Common myeloid progenitor, CD34-positive (primary cell): ENCODE measurements at regions not wholly inside any gene's neighbourhood (a gene's known extent, or its start where the extent isn't known, plus 50 kb on each side); places are given as distances from the start of the nearest gene placed in this dataset.

Source experiments
- CTCF ChIA-PET: fragments of 350-600 bp; sonication (Branson Sonifier 250); formaldehyde crosslinking; loops from one replicate; lab custom pipeline; 2021; ENCODE audit warnings: antibody characterized with exemption; lab: Charles Lee
- POLR2A ChIA-PET: fragments of 350-600 bp; sonication (Branson Sonifier 250); formaldehyde crosslinking; loops from one replicate; lab custom pipeline; 2021; ENCODE audit warnings: antibody characterized with exemption; lab: Charles Lee
- DNase-seq, 3 donors: peaks; one replicate each; pipeline versions ENCODE4 v3.0.0 to v3.0.0-alpha.2; 2013
- H3K27ac ChIP-seq, 2 experiments: 1 replicate in 1 of 2; 2 replicates in 1 of 2; pipeline ENCODE4 v1.7.0; 2013; ENCODE audit warnings: inconsistent platforms in 2 of 2, low read length in 2 of 2, mild to moderate bottlenecking in 2 of 2, low read depth in 1 of 2, moderate library complexity in 1 of 2; ENCODE audit not compliant: severe bottlenecking in 2 of 2, insufficient read depth in 1 of 2, poor library complexity in 1 of 2
- H3K27me3 ChIP-seq, 5 experiments: replicated peaks in 2 of 5; 1 replicate in 3 of 5; 2 replicates in 2 of 5; pipeline versions ENCODE4 v1.6.1 to v1.7.0; 2013; ENCODE audit warnings: low read length in 4 of 5, mild to moderate bottlenecking in 2 of 5, moderate library complexity in 2 of 5, inconsistent platforms in 1 of 5; ENCODE audit not compliant: insufficient read depth in 5 of 5, control insufficient read depth in 4 of 5
- H3K36me3 ChIP-seq, 4 experiments: 1 replicate in 2 of 4; 2 replicates in 2 of 4; pipeline versions ENCODE4 v1.6.1 to v1.7.0; 2013; ENCODE audit warnings: low read length in 3 of 4, control low read depth in 1 of 4, mild to moderate bottlenecking in 1 of 4; ENCODE audit not compliant: control insufficient read depth in 4 of 4, insufficient read depth in 4 of 4
- H3K4me1 ChIP-seq, 4 experiments: 1 replicate in 3 of 4; 2 replicates in 1 of 4; pipeline versions ENCODE4 v1.6.1 to v1.7.1; 2013; ENCODE audit warnings: low read length in 3 of 4, mild to moderate bottlenecking in 3 of 4, control low read depth in 1 of 4, inconsistent platforms in 1 of 4, moderate library complexity in 1 of 4; ENCODE audit not compliant: control insufficient read depth in 4 of 4, insufficient read depth in 4 of 4; ENCODE audit errors: control extremely low read depth in 1 of 4
- H3K4me3 ChIP-seq, 7 experiments: 1 replicate in 4 of 7; 2 replicates in 3 of 7; pipeline versions ENCODE4 v1.5.1 to v1.7.0; 2013; ENCODE audit warnings: mild to moderate bottlenecking in 7 of 7, low read length in 6 of 7, moderate library complexity in 6 of 7, inconsistent platforms in 2 of 7, low read depth in 2 of 7, control low read depth in 1 of 7; ENCODE audit not compliant: insufficient read depth in 4 of 7, control insufficient read depth in 1 of 7; ENCODE audit errors: extremely low read depth in 1 of 7
- H3K9me3 ChIP-seq, 5 experiments: 1 replicate in 4 of 5; 2 replicates in 1 of 5; pipeline versions ENCODE4 v1.6.1 to v1.7.1; 2013; ENCODE audit warnings: low read length in 4 of 5, mild to moderate bottlenecking in 2 of 5, inconsistent platforms in 1 of 5, low read depth in 1 of 5, moderate library complexity in 1 of 5; ENCODE audit not compliant: control insufficient read depth in 4 of 5, insufficient read depth in 2 of 5; ENCODE audit errors: control extremely low read depth in 1 of 5
- WGBS: methylation state at CpG from one replicate; pipeline ENCODE4 v1.1.5; 2013; ENCODE audit not compliant: insufficient coverage; 5-methylcytosine and 5-hydroxymethylcytosine counted together

- WGBS: 95% methylated on average over 2 of the region's 2 CpGs
- Histone ChIP-seq H3K4me1 (no peaks in the 10 kb centered on the region), H3K27ac (no peak overlapping the region), H3K27me3 (no peaks in the 10 kb centered on the region), H3K9me3 (no peaks in the 10 kb centered on the region), H3K4me3 (no peak overlapping the region), H3K36me3 (no peaks in the 10 kb centered on the region)
- POLR2A ChIA-PET: no interaction called here
- no peak for DNase-seq
- CTCF ChIA-PET: no interaction called here
Observed at GRCh38 chr9:99573886-99574285, 247.8 kb upstream of the NR4A3 start.

- Histone ChIP-seq H3K9me3 (no peaks in the 10 kb centered on the region), H3K36me3 (no peaks in the 10 kb centered on the region), H3K4me1 (peaks cover 0 to 3% (median 0%) of the 10 kb centered on the region in 4 experiments), H3K27me3 (no peaks in the 10 kb centered on the region), H3K4me3 (no peak overlapping the region), H3K27ac (no peak overlapping the region)
- ChIA-PET POLR2A (interaction anchor here (0.9 kb wide), 1 partner anchor 15 kb away, joined by 3 read pairs; no protein-coding TSS in a partner anchor), CTCF (interaction anchor here (1.0 to 2.1 kb wide), 2 partner anchors 16 to 310 kb away, joined by 3 to 5 read pairs; no protein-coding TSS in a partner anchor)
- WGBS: 100% methylated on average over 4 of the region's 4 CpGs
- DNase-seq: no peak
Observed at GRCh38 chr9:99576002-99576401, 245.7 kb upstream of the NR4A3 start.

GRCh38 chr9:99576876-99577275 is 244.8 kb upstream of the NR4A3 start:
- Histone ChIP-seq H3K4me1 (peaks cover 0 to 3% (median 0%) of the 10 kb centered on the region in 4 experiments), H3K9me3 (no peaks in the 10 kb centered on the region), H3K36me3 (no peaks in the 10 kb centered on the region), H3K27me3 (no peaks in the 10 kb centered on the region), H3K27ac (no peak overlapping the region), H3K4me3 (no peak overlapping the region)
- WGBS: 100% methylated on average over 2 of the region's 3 CpGs
- ChIA-PET CTCF (interaction anchor here (2.1 kb wide), 1 partner anchor 311 kb away, joined by 5 read pairs; no protein-coding TSS in a partner anchor), POLR2A (interaction anchor here (0.9 kb wide), 1 partner anchor 16 kb away, joined by 3 read pairs; no protein-coding TSS in a partner anchor)
- DNase-seq: no peak

- 100% methylated on average over 2 of the region's 2 CpGs for WGBS
- H3K4me3 ChIP-seq: no peak overlapping the region
- POLR2A ChIA-PET: no interaction called here
- H3K36me3 ChIP-seq: no peaks in the 10 kb centered on the region
- peaks cover 0 to 3% (median 0%) of the 10 kb centered on the region in 4 experiments for H3K4me1 ChIP-seq
- H3K9me3 ChIP-seq: no peaks in the 10 kb centered on the region
- H3K27ac ChIP-seq: no peak overlapping the region
- H3K27me3 ChIP-seq: no peaks in the 10 kb centered on the region
- CTCF ChIA-PET: interaction anchor here (0.7 kb wide), 1 partner anchor 388 kb away, joined by 3 read pairs; no protein-coding TSS in a partner anchor
- no peak for DNase-seq
Observed at GRCh38 chr9:99577351-99577750, 244.3 kb upstream of the NR4A3 start.

- Histone ChIP-seq H3K4me3 (no peak overlapping the region), H3K4me1 (peaks cover 0 to 3% (median 0%) of the 10 kb centered on the region in 4 experiments), H3K36me3 (no peaks in the 10 kb centered on the region), H3K27ac (no peak overlapping the region), H3K9me3 (no peaks in the 10 kb centered on the region), H3K27me3 (no peaks in the 10 kb centered on the region)
- ChIA-PET CTCF (no interaction called here), POLR2A (no interaction called here)
- WGBS: no CpG with 5 or more reads among the region's 1 CpG
- DNase-seq: no peak
Observed at GRCh38 chr9:99578666-99579065, 243.0 kb upstream of the NR4A3 start.

- Histone ChIP-seq H3K4me1 (peaks cover 0 to 3% (median 0%) of the 10 kb centered on the region in 4 experiments), H3K27me3 (no peaks in the 10 kb centered on the region), H3K9me3 (no peaks in the 10 kb centered on the region), H3K4me3 (no peak overlapping the region), H3K27ac (no peak overlapping the region), H3K36me3 (no peaks in the 10 kb centered on the region)
- DNase-seq: peak in 2 of 3 donors; percentile 32 to 33
- ChIA-PET CTCF (no interaction called here), POLR2A (no interaction called here)
- 96% methylated on average over 3 of the region's 4 CpGs for WGBS
Observed at GRCh38 chr9:99579964-99580363, 241.7 kb upstream of the NR4A3 start.

GRCh38 chr9:99582814-99583213 is 238.9 kb upstream of the NR4A3 start:
- Histone ChIP-seq H3K4me1 (peaks cover 0 to 3% (median 0%) of the 10 kb centered on the region in 4 experiments), H3K36me3 (no peaks in the 10 kb centered on the region), H3K4me3 (no peak overlapping the region), H3K27ac (no peak overlapping the region), H3K9me3 (no peaks in the 10 kb centered on the region), H3K27me3 (no peaks in the 10 kb centered on the region)
- DNase-seq: no peak
- ChIA-PET CTCF (no interaction called here), POLR2A (no interaction called here)
- 96% methylated on average over 6 of the region's 6 CpGs for WGBS
